ENCODE measurements at regions not wholly inside any gene's neighbourhood (a gene's known extent, or its start where the extent isn't known, plus 50 kb on each side); places are given as distances from the start of the nearest gene placed in this dataset.

DNA sequence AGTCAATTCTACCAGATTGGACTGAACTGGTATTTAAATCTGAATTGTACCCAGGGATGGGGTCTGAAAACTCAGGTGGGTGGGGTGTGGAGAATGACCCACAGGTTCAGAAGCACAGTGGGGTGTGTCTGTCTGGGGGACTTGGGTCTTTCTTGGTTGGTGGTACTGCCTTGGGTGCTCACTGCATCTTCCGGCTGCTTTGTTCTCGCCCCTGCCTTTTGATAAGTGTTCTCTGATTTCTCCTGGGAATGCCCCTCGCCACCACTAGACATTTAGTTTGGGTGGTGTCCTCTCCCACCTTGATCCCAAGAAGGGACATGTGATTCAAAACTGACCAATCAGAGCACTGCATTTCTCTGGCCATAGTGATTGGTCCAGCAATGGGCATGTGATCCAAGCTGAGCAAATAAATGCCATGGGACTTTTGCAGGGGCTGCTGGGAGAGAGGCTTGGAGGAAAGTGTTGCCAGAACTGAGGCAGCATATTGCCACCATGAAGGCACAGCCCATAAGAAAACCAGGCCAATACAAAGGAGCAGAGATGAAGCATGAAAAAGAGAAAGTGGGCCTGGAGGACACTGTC lies 270.5 kb downstream of the NPHP4 start:
- TF ChIP-seq, protein P1, sequence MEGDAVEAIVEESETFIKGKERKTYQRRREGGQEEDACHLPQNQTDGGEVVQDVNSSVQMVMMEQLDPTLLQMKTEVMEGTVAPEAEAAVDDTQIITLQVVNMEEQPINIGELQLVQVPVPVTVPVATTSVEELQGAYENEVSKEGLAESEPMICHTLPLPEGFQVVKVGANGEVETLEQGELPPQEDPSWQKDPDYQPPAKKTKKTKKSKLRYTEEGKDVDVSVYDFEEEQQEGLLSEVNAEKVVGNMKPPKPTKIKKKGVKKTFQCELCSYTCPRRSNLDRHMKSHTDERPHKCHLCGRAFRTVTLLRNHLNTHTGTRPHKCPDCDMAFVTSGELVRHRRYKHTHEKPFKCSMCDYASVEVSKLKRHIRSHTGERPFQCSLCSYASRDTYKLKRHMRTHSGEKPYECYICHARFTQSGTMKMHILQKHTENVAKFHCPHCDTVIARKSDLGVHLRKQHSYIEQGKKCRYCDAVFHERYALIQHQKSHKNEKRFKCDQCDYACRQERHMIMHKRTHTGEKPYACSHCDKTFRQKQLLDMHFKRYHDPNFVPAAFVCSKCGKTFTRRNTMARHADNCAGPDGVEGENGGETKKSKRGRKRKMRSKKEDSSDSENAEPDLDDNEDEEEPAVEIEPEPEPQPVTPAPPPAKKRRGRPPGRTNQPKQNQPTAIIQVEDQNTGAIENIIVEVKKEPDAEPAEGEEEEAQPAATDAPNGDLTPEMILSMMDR (IDR thresholded peaks at IDR 0.05; ENCODE audit: borderline replicate concordance, extremely low read depth, low read length, poor library complexity, severe bottlenecking) = no peak
- TF ChIP-seq EZH2 (IDR thresholded peaks at IDR 0.05; ENCODE audit: borderline replicate concordance, low read depth, low read length, severe bottlenecking) = no peak
